GM12878 (cell line): ENCODE measurements at regions not wholly inside any gene's neighbourhood (a gene's known extent, or its start where the extent isn't known, plus 50 kb on each side); places are given as distances from the start of the nearest gene placed in this dataset.

ENCODE experiments used
- ATAC-seq: fragments of 200-7000 bp; cut with Tn5 transposase; 3 replicates; pipeline ENCODE4 v1.9.1; 2020; ENCODE audit warnings: mild to moderate bottlenecking, moderate library complexity
- BruUV-seq: library from RNA; stranded (reverse); fragments of 400-500 nt; replicated peaks from 2 replicates; lab custom pipeline; 2021; lab: Mats Ljungman, UMichigan
- CTCF ChIA-PET: fragments of 300-600 bp; sonication (Branson Sonifier 250); formaldehyde crosslinking; extraction: SDS; loops from one replicate; lab custom pipeline; 2021; ENCODE audit warnings: inconsistent platforms; lab: Yijun Ruan, JAX
- POLR2A ChIA-PET: fragments of 350-600 bp; formaldehyde crosslinking; extraction: SDS; loops from one replicate; lab custom pipeline; 2021; ENCODE audit warnings: inconsistent platforms; lab: Charles Lee
- RAD21 ChIA-PET: fragments of 300-600 bp; sonication (Branson Sonifier 250); formaldehyde crosslinking; loops from one replicate; lab custom pipeline; 2023; ENCODE audit warnings: antibody characterized with exemption; ENCODE audit not compliant: unreplicated experiment; lab: Charles Lee
- SMC1A ChIA-PET: fragments of 300-600 bp; sonication (Branson Sonifier 250); formaldehyde crosslinking; loops from one replicate; lab custom pipeline; 2023; ENCODE audit not compliant: unreplicated experiment, uncharacterized antibody; lab: Charles Lee
- DNase-seq: peaks from one replicate; pipeline ENCODE4 v3.0.0-alpha.2; 2011; ENCODE audit warnings: low read depth, low spot score
- FAIRE-seq: peaks from 3 replicates; lab custom pipeline; 2011; peaks lifted over from hg19 to GRCh38; lab: Jason Lieb, UNC
- H2AFZ ChIP-seq: 2 replicates; pipeline ENCODE4 v1.6.0; 2011; ENCODE audit warnings: low read depth, low read length, control low read depth; ENCODE audit not compliant: control insufficient read depth
- H3K27ac ChIP-seq: 2 replicates; pipeline ENCODE4 v1.5.1; 2011; ENCODE audit warnings: control low read depth; ENCODE audit not compliant: control insufficient read depth, insufficient read depth
- H3K27me3 ChIP-seq, 2 experiments: replicated peaks in 1 of 2; 2 replicates each; pipeline versions ENCODE4 v1.6.0 to v1.6.1; 2011; ENCODE audit warnings: low read length in 1 of 2; ENCODE audit not compliant: control insufficient read depth in 2 of 2, insufficient read depth in 2 of 2
- H3K36me3 ChIP-seq, 2 experiments: 2 replicates each; pipeline ENCODE4 v1.5.1; 2011; ENCODE audit warnings: low read length in 1 of 2; ENCODE audit not compliant: control insufficient read depth in 2 of 2, insufficient read depth in 2 of 2
- H3K4me1 ChIP-seq: 2 replicates; pipeline ENCODE4 v1.6.1; 2011; ENCODE audit warnings: mild to moderate bottlenecking, low read length, moderate library complexity, mixed read lengths; ENCODE audit not compliant: control insufficient read depth, insufficient read depth
- H3K4me2 ChIP-seq: 2 replicates; pipeline ENCODE4 v1.6.0; 2011; ENCODE audit warnings: control low read depth; ENCODE audit not compliant: control insufficient read depth, insufficient read depth
- H3K4me3 ChIP-seq: fragments of 200-600 bp; sonication (generic); 2 replicates; pipeline ENCODE4 v1.5.1; 2016
- H3K79me2 ChIP-seq: 2 replicates; pipeline ENCODE4 v1.6.0; 2011; ENCODE audit warnings: low read length; ENCODE audit not compliant: control insufficient read depth, insufficient read depth
- H3K9ac ChIP-seq: 2 replicates; pipeline ENCODE4 v1.8.0; 2011; ENCODE audit warnings: low read length, control low read depth, mixed read lengths; ENCODE audit not compliant: control insufficient read depth, insufficient read depth
- H3K9me3 ChIP-seq: replicated peaks from 3 replicates; pipeline ENCODE4 v1.5.1; 2011; ENCODE audit warnings: mild to moderate bottlenecking, low read length; ENCODE audit not compliant: control insufficient read depth, insufficient read depth
- H4K20me1 ChIP-seq: 2 replicates; pipeline ENCODE4 v1.6.0; 2011; ENCODE audit not compliant: control insufficient read depth, insufficient read depth
- BCL3 ChIP-seq: IDR thresholded peaks from 2 replicates; pipeline ENCODE4 v1.6.1; 2011; ENCODE audit warnings: borderline replicate concordance, low read depth, mild to moderate bottlenecking, moderate library complexity, low read length; ENCODE audit not compliant: insufficient read depth, poor library complexity, severe bottlenecking
- CHD4 ChIP-seq: fragments of 200-600 bp; sonication (generic); IDR thresholded peaks from 2 replicates; pipeline ENCODE4 v1.6.1; 2016; ENCODE audit warnings: mild to moderate bottlenecking
- E2F8 ChIP-seq: fragments of 450-650 bp; IDR thresholded peaks from 2 replicates; pipeline ENCODE4 v1.6.1; 2018; ENCODE audit warnings: mild to moderate bottlenecking, low read depth, moderate library complexity; ENCODE audit not compliant: partially characterized antibody
- ESRRA ChIP-seq: IDR thresholded peaks from 2 replicates; pipeline ENCODE4 v1.6.1; 2012; ENCODE audit warnings: mild to moderate bottlenecking, low read length, improper control_type of control experiment
- GATAD2B ChIP-seq: fragments of 450-650 bp; conservative IDR thresholded peaks from 2 replicates; pipeline ENCODE4 v1.6.1; 2017; ENCODE audit warnings: low read depth, mild to moderate bottlenecking, moderate library complexity
- HSF1 ChIP-seq: fragments of 150-350 bp; IDR thresholded peaks from 2 replicates; pipeline ENCODE4 v1.6.1; 2014; ENCODE audit warnings: mild to moderate bottlenecking, low read depth, low read length
- IRF4 ChIP-seq: IDR thresholded peaks from 2 replicates; pipeline ENCODE4 v1.6.1; 2011; ENCODE audit warnings: low read depth, low read length
- KAT2A ChIP-seq: conservative IDR thresholded peaks from 2 replicates; pipeline ENCODE4 v1.6.1; 2011; ENCODE audit warnings: low read depth, low read length; ENCODE audit not compliant: control insufficient read depth
- KLF5 ChIP-seq: fragments of 450-650 bp; IDR thresholded peaks from 2 replicates; pipeline ENCODE4 v1.6.1; 2014; ENCODE audit warnings: mild to moderate bottlenecking; ENCODE audit not compliant: partially characterized antibody
- MYC ChIP-seq: IDR thresholded peaks from 2 replicates; pipeline ENCODE4 v1.6.1; 2011; ENCODE audit warnings: mild to moderate bottlenecking, low read length, moderate library complexity, inconsistent platforms; ENCODE audit not compliant: insufficient read depth, insufficient replicate concordance, insufficient read length, severe bottlenecking
- NFXL1 ChIP-seq: fragments of 450-650 bp; IDR thresholded peaks from 2 replicates; pipeline ENCODE4 v1.6.1; 2017; ENCODE audit warnings: antibody characterized with exemption, mild to moderate bottlenecking, borderline replicate concordance
- PAX5 ChIP-seq: IDR thresholded peaks from 2 replicates; pipeline ENCODE4 v1.6.1; 2011; ENCODE audit warnings: low read depth, low read length, borderline replicate concordance
- RAD51 ChIP-seq: fragments of 450-650 bp; IDR thresholded peaks from 2 replicates; pipeline ENCODE4 v1.6.1; 2016; ENCODE audit warnings: moderate library complexity, mild to moderate bottlenecking, inconsistent platforms
- RBBP5 ChIP-seq: fragments of 200-600 bp; sonication (generic); conservative IDR thresholded peaks from 2 replicates; pipeline ENCODE4 v1.6.1; 2016
- SMAD1 ChIP-seq: fragments of 450-650 bp; IDR thresholded peaks from 2 replicates; pipeline ENCODE4 v1.6.1; 2018; ENCODE audit warnings: mild to moderate bottlenecking, low read depth; ENCODE audit not compliant: partially characterized antibody
- WGBS: methylation state at CpG from one replicate; pipeline ENCODE4 v1.1.6; 2016; ENCODE audit warnings: low lambda C conversion rate; ENCODE audit not compliant: insufficient replicate concordance, insufficient coverage; ENCODE audit errors: missing lambda C conversion rate; 5-methylcytosine and 5-hydroxymethylcytosine counted together
- in situ Hi-C: fragments of 300-500 bp; cut with MboI; formaldehyde crosslinking; loops from 9 replicates; pipeline ENCODE4 v1.14.3; 2018; ENCODE audit warnings: mixed read lengths
- intact Hi-C: fragments of 100-400 bp; cut with micrococcal nuclease; formaldehyde crosslinking; loops from one replicate; pipeline ENCODE4 v1.14.2; 2022; ENCODE audit not compliant: unreplicated experiment

- Histone ChIP-seq H3K36me3 (no peaks in the 10 kb centered on the region), H3K27ac (no peak overlapping the region), H3K27me3 (no peaks in the 10 kb centered on the region), H2AFZ (no peak overlapping the region), H3K79me2 (no peaks in the 10 kb centered on the region), H3K4me3 (no peak overlapping the region), H3K9ac (no peak overlapping the region), H3K4me2 (no peak overlapping the region), H4K20me1 (no peaks in the 10 kb centered on the region), H3K9me3 (no peaks in the 10 kb centered on the region; the same call in 2 of the 3 replicates), H3K4me1 (peaks cover 19% of the 10 kb centered on the region)
- RAD21 ChIA-PET: interaction anchor here (1.4 to 2.4 kb wide), 5 partner anchors 17 to 190 kb away, joined by 3 to 6 read pairs (median 5); no protein-coding TSS in a partner anchor
- no peak for TF ChIP-seq SMAD1
- TF ChIP-seq RAD51: no peak
- TF ChIP-seq HSF1: no peak
- no peak for TF ChIP-seq E2F8
- no peak for TF ChIP-seq GATAD2B
- no peak for TF ChIP-seq PAX5
- no peak for TF ChIP-seq RBBP5
- TF ChIP-seq MYC: no peak
- no peak for TF ChIP-seq ESRRA
- no peak for TF ChIP-seq CHD4
- no peak for TF ChIP-seq KLF5
- no peak for TF ChIP-seq KAT2A
- no peak for TF ChIP-seq NFXL1
- no peak for TF ChIP-seq BCL3
- TF ChIP-seq IRF4: no peak
- FAIRE-seq (no peak), ATAC-seq (no peak), DNase-seq (no peak)
- 95% methylated on average over 4 of the region's 4 CpGs for WGBS
- CTCF ChIA-PET: interaction anchor here (0.7 to 1.7 kb wide), 5 partner anchors 11 to 456 kb away, joined by 3 to 6 read pairs (median 3); no protein-coding TSS in a partner anchor
- BruUV-seq: no TSS peak
- SMC1A ChIA-PET: interaction anchor here (0.6 to 1.6 kb wide), 7 partner anchors 8 to 279 kb away, joined by 3 to 7 read pairs (median 4); no protein-coding TSS in a partner anchor
- POLR2A ChIA-PET: interaction anchor here (1.0 to 1.5 kb wide), 3 partner anchors 9 to 189 kb away, joined by 3 read pairs; no protein-coding TSS in a partner anchor
- in situ Hi-C loops: no loop called here
- intact Hi-C loops: no loop called here
Measured at GRCh38 chr10:62627983-62628382, 176.5 kb upstream of the ADO start.
